Gastrocnemius medialis (tissue), 4 donors: ENCODE measurements at regions not wholly inside any gene's neighbourhood (a gene's known extent, or its start where the extent isn't known, plus 50 kb on each side); places are given as distances from the start of the nearest gene placed in this dataset.

Source experiments
- ATAC-seq, 2 donors: fragments of 150-250 bp; one replicate each; pipeline ENCODE4 v1.9.1; 2016
- DNase-seq, 2 donors: peaks; one replicate each; pipeline ENCODE4 v3.0.0-alpha.2; 2019
- H3K27ac ChIP-seq, 4 donors: fragments of 200-600 bp; sonication (generic); 1 replicate in 1 of 4; 2 replicates in 3 of 4; pipeline ENCODE4 v1.5.1; 2016 to 2018; ENCODE audit warnings: mild to moderate bottlenecking in 2 of 4, moderate library complexity in 1 of 4
- H3K27me3 ChIP-seq, 3 donors: fragments of 200-600 bp; sonication (generic) in 2 of 3; 1 replicate in 1 of 3; 2 replicates in 2 of 3; pipeline versions ENCODE4 v1.5.1 to v1.6.0; 2016 to 2019; ENCODE audit warnings: mild to moderate bottlenecking in 1 of 3, moderate library complexity in 1 of 3
- H3K36me3 ChIP-seq, 2 donors: fragments of 200-600 bp; sonication (generic) in 1 of 2; one replicate each; pipeline ENCODE4 v1.5.1; 2017 to 2018
- H3K4me1 ChIP-seq, 2 donors: fragments of 200-600 bp; sonication (generic) in 1 of 2; one replicate each; pipeline ENCODE4 v1.5.1; 2016 to 2017; ENCODE audit warnings: mild to moderate bottlenecking in 2 of 2
- H3K4me3 ChIP-seq, 4 donors: fragments of 200-600 bp; sonication (generic) in 3 of 4; 1 replicate in 1 of 4; 2 replicates in 3 of 4; pipeline ENCODE4 v1.5.1; 2016 to 2019; ENCODE audit warnings: mild to moderate bottlenecking in 2 of 4
- H3K9me3 ChIP-seq, 3 donors: fragments of 200-600 bp; sonication (generic) in 2 of 3; 1 replicate in 1 of 3; 2 replicates in 2 of 3; pipeline ENCODE4 v1.5.1; 2016 to 2019
- POLR2A ChIP-seq, 2 donors: fragments of 450-650 bp; IDR thresholded peaks; one replicate each; pipeline ENCODE4 v1.6.1; 2017; ENCODE audit warnings: antibody characterized with exemption in 2 of 2, mild to moderate bottlenecking in 2 of 2, moderate library complexity in 2 of 2
- in situ Hi-C, 4 donors: fragments of 200-750 bp; cut with MboI; loops; one replicate each; pipeline versions ENCODE4 v1.15.0 to v1.8.0; 2017; ENCODE audit warnings: low sequenced_read_pairs in 4 of 4
- intact Hi-C: fragments of 100-400 bp; cut with DNase I; formaldehyde crosslinking; loops from one replicate; pipeline ENCODE4 v1.15.1; 2023; ENCODE audit warnings: low total_unique reads
- TF ChIP-seq, protein P1 (sequence below), 5 experiments: fragments of 450-650 bp in 3 of 5; fragments of 200-600 bp in 2 of 5; sonication (generic) in 2 of 5; IDR thresholded peaks in 4 of 5; conservative IDR thresholded peaks in 1 of 5; 1 replicate in 4 of 5; 2 replicates in 1 of 5; pipeline ENCODE4 v1.5.1; 2016 to 2019; ENCODE audit warnings: antibody characterized with exemption in 5 of 5, mild to moderate bottlenecking in 3 of 5, moderate library complexity in 3 of 5

DNA sequence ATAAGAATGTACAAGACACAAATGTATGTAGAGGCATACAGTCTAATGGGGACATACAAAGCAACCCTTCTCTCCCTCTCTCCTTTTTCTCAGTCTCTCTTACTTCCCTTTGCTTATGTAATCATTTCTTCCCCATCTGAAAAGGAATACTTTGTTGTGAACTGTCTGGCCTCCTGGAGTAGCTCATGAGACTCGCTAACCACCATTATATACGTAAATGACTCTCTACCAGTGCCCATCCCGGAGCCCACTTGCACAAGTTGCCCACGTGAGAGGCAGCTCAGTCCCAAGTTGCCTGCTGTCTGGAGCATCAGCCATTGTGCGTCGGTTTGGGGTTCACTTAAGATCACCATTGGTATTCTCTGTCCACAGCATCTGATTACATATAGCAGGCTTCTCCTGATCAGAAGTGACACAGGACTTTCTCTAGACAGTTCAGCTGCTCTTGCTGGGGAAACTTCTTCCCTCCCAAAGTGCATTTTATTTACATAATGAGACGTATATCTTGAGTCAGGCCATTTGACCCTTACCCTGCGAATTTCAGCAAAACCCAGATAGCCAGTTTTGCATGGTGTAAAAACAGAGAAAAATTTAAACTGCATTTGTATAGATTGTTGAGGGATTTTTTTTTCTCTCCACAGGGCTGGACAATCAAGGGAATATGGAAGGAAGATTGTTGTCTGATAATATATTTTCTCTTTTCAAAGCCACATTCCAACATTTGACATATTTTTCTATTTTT is 220.7 kb upstream of the EGLN3 start:
- Histone ChIP-seq H3K27me3 (no peaks in the 10 kb centered on the region), H3K27ac (no peak overlapping the region), H3K36me3 (no peaks in the 10 kb centered on the region), H3K4me1 (peaks cover 3 to 15% of the 10 kb centered on the region in 2 donors), H3K4me3 (no peak overlapping the region), H3K9me3 (no peaks in the 10 kb centered on the region)
- in situ Hi-C loops (no loop called here), intact Hi-C loops (loop anchor here (5.0 kb wide), 1 partner anchor 39 kb away; no protein-coding TSS in a partner anchor)
- DNase-seq (no peak), ATAC-seq (no peak)
- TF ChIP-seq, protein P1, sequence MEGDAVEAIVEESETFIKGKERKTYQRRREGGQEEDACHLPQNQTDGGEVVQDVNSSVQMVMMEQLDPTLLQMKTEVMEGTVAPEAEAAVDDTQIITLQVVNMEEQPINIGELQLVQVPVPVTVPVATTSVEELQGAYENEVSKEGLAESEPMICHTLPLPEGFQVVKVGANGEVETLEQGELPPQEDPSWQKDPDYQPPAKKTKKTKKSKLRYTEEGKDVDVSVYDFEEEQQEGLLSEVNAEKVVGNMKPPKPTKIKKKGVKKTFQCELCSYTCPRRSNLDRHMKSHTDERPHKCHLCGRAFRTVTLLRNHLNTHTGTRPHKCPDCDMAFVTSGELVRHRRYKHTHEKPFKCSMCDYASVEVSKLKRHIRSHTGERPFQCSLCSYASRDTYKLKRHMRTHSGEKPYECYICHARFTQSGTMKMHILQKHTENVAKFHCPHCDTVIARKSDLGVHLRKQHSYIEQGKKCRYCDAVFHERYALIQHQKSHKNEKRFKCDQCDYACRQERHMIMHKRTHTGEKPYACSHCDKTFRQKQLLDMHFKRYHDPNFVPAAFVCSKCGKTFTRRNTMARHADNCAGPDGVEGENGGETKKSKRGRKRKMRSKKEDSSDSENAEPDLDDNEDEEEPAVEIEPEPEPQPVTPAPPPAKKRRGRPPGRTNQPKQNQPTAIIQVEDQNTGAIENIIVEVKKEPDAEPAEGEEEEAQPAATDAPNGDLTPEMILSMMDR (IDR thresholded peaks at IDR 0.05 in 4 of 5, conservative IDR thresholded peaks at IDR 0.05 in 1 of 5): no peak
- no peak for TF ChIP-seq POLR2A (IDR thresholded peaks at IDR 0.05)

GRCh38 chr14:34170882-34171281 is 220.0 kb upstream of the EGLN3 start:
- H3K36me3 ChIP-seq: no peaks in the 10 kb centered on the region
- no peaks in the 10 kb centered on the region for H3K9me3 ChIP-seq
- TF ChIP-seq, protein P1 (IDR thresholded peaks at IDR 0.05 in 4 of 5, conservative IDR thresholded peaks at IDR 0.05 in 1 of 5): no peak
- no peak for TF ChIP-seq POLR2A (IDR thresholded peaks at IDR 0.05)
- intact Hi-C loops (loop anchor here (5.0 kb wide), 1 partner anchor 39 kb away; no protein-coding TSS in a partner anchor), in situ Hi-C loops (no loop called here)
- peaks cover 3 to 15% of the 10 kb centered on the region in 2 donors for H3K4me1 ChIP-seq
- H3K4me3 ChIP-seq: no peak overlapping the region
- ATAC-seq: no peak
- H3K27me3 ChIP-seq: no peaks in the 10 kb centered on the region
- no peak overlapping the region for H3K27ac ChIP-seq
- DNase-seq: no peak

DNA sequence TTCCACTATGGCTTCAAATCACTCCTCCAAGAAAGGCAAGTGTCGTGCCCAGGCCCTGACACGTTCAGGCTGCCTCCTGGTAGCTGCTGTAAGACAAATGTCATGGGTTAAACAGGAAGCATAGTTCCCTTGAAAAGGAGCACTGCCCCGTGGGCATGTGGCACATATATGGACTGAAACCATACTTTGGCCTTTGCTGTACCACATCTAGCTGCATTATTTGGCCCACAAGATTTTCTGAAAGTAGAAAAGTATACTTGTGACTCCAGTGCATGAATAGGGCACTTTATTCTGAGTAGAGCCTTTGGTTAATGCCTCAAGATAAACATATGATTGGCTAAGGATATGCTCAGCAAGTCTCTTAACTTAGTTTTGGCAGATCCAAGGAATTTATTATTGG is 218.7 kb upstream of the EGLN3 start:
- in situ Hi-C loops: no loop called here
- TF ChIP-seq POLR2A (IDR thresholded peaks at IDR 0.05): no peak
- TF ChIP-seq, protein P1 (IDR thresholded peaks at IDR 0.05 in 4 of 5, conservative IDR thresholded peaks at IDR 0.05 in 1 of 5): no peak
- intact Hi-C loops: no loop called here

DNA sequence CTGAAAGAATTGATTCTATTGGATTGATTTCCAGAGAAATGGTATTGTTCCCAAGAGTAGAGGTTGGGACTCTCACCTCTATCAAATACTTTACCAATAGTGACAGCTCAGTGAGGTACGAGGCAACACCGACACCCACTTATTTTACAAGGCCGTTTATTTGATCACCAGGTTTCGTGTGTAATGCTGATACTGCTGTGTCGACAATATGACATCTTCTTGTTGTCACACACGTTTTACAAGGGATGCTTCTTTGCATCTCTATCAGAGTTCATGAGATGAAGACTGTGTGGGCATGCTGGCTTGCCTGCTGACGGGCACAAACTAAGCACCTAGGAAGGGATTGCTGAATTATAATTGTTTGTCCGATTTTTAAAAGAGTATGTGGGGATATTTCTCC is 217.8 kb upstream of the EGLN3 start:
- H3K27ac ChIP-seq: no peak overlapping the region
- no peak for ATAC-seq
- intact Hi-C loops: no loop called here
- no peaks in the 10 kb centered on the region for H3K36me3 ChIP-seq
- no peak for DNase-seq
- no peaks in the 10 kb centered on the region for H3K9me3 ChIP-seq
- H3K4me3 ChIP-seq: no peak overlapping the region
- no peaks in the 10 kb centered on the region for H3K27me3 ChIP-seq
- in situ Hi-C loops: no loop called here
- TF ChIP-seq, protein P1 (IDR thresholded peaks at IDR 0.05 in 4 of 5, conservative IDR thresholded peaks at IDR 0.05 in 1 of 5): no peak
- no peak for TF ChIP-seq POLR2A (IDR thresholded peaks at IDR 0.05)
- H3K4me1 ChIP-seq: peaks cover 0 to 12% of the 10 kb centered on the region in 2 donors

More for the DNA sequence above, 218.7 kb upstream of the EGLN3 start:
- no peak for DNase-seq
- H3K36me3 ChIP-seq: no peaks in the 10 kb centered on the region
- H3K27me3 ChIP-seq: no peaks in the 10 kb centered on the region
- H3K9me3 ChIP-seq: no peaks in the 10 kb centered on the region
- no peak overlapping the region for H3K27ac ChIP-seq
- peaks cover 0 to 15% of the 10 kb centered on the region in 2 donors for H3K4me1 ChIP-seq
- no peak for ATAC-seq
- H3K4me3 ChIP-seq: no peak overlapping the region
